PC-3 (cell line): ENCODE measurements at regions not wholly inside any gene's neighbourhood (a gene's known extent, or its start where the extent isn't known, plus 50 kb on each side); places are given as distances from the start of the nearest gene placed in this dataset.

Source experiments
- CTCF ChIP-seq: fragments of 300-600 bp; sonication (generic); conservative IDR thresholded peaks from 2 replicates; pipeline ENCODE4 v1.5.1; 2017; ENCODE audit warnings: antibody characterized with exemption, low read depth, mild to moderate bottlenecking, low read length
- EZH2phosphoT487 ChIP-seq: fragments of 300-600 bp; sonication (generic); IDR thresholded peaks from 2 replicates; pipeline ENCODE4 v1.6.1; 2018; ENCODE audit warnings: mild to moderate bottlenecking, antibody characterized with exemption, low read length, borderline replicate concordance

GRCh38 chr3:126290325-126290724 is 66.9 kb downstream of the KLF15 start:
- TF ChIP-seq CTCF (no peak), EZH2phosphoT487 (no peak)
